ENCODE measurements at regions not wholly inside any gene's neighbourhood (a gene's known extent, or its start where the extent isn't known, plus 50 kb on each side); places are given as distances from the start of the nearest gene placed in this dataset.

DNA sequence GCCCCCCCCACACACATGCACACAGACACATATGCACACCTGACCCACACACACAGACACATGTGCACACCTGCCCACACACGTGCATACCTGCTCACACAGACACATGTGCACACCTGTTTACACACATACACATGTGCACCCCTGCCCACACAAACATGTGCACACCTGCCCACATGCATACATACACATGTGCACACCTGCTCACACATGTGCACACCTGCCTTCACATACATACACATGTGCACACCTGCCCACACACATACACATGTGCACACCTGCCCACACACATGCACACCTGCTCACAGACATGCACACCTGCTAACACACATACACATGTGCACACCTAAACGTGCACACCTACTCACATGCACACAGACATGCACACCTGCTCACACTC is 147.0 kb upstream of the FOXD4L5 start:
- no peak for TF ChIP-seq YY1 (IDR thresholded peaks at IDR 0.05; ENCODE audit: low read depth)
- TF ChIP-seq TCF12 (IDR thresholded peaks at IDR 0.05) = no peak
- no peak for TF ChIP-seq FOXM1 (IDR thresholded peaks at IDR 0.05; ENCODE audit: low read depth)
- TF ChIP-seq POLR2AphosphoS5 (IDR thresholded peaks at IDR 0.05; ENCODE audit: low read depth, low read length) = no peak
- TF ChIP-seq, protein P1, sequence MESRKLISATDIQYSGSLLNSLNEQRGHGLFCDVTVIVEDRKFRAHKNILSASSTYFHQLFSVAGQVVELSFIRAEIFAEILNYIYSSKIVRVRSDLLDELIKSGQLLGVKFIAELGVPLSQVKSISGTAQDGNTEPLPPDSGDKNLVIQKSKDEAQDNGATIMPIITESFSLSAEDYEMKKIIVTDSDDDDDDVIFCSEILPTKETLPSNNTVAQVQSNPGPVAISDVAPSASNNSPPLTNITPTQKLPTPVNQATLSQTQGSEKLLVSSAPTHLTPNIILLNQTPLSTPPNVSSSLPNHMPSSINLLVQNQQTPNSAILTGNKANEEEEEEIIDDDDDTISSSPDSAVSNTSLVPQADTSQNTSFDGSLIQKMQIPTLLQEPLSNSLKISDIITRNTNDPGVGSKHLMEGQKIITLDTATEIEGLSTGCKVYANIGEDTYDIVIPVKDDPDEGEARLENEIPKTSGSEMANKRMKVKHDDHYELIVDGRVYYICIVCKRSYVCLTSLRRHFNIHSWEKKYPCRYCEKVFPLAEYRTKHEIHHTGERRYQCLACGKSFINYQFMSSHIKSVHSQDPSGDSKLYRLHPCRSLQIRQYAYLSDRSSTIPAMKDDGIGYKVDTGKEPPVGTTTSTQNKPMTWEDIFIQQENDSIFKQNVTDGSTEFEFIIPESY (IDR thresholded peaks at IDR 0.05; ENCODE audit: borderline replicate concordance, low read depth) = no peak
- TF ChIP-seq, protein P2, sequence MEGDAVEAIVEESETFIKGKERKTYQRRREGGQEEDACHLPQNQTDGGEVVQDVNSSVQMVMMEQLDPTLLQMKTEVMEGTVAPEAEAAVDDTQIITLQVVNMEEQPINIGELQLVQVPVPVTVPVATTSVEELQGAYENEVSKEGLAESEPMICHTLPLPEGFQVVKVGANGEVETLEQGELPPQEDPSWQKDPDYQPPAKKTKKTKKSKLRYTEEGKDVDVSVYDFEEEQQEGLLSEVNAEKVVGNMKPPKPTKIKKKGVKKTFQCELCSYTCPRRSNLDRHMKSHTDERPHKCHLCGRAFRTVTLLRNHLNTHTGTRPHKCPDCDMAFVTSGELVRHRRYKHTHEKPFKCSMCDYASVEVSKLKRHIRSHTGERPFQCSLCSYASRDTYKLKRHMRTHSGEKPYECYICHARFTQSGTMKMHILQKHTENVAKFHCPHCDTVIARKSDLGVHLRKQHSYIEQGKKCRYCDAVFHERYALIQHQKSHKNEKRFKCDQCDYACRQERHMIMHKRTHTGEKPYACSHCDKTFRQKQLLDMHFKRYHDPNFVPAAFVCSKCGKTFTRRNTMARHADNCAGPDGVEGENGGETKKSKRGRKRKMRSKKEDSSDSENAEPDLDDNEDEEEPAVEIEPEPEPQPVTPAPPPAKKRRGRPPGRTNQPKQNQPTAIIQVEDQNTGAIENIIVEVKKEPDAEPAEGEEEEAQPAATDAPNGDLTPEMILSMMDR (IDR thresholded peaks at IDR 0.05) = no peak
- TF ChIP-seq EP300 (IDR thresholded peaks at IDR 0.05; ENCODE audit: borderline replicate concordance in 1 of 2, low read depth in 1 of 2, low read length in 1 of 2) = no peak
- TF ChIP-seq GABPA (IDR thresholded peaks at IDR 0.05; ENCODE audit: low read depth) = no peak
- TF ChIP-seq TAF1 (IDR thresholded peaks at IDR 0.05; ENCODE audit: borderline replicate concordance, low read depth, low read length) = no peak
- TF ChIP-seq TEAD4 (IDR thresholded peaks at IDR 0.05; ENCODE audit: borderline replicate concordance, insufficient read depth) = no peak

Measured in SK-N-SH (cell line).